Right lobe of liver (tissue), 4 donors: ENCODE measurements at regions not wholly inside any gene's neighbourhood (a gene's known extent, or its start where the extent isn't known, plus 50 kb on each side); places are given as distances from the start of the nearest gene placed in this dataset.

Experiments
- POLR2A ChIP-seq: fragments of 450-650 bp; IDR thresholded peaks from one replicate; pipeline ENCODE4 v1.6.1; 2017; ENCODE audit warnings: antibody characterized with exemption, mild to moderate bottlenecking
- TF ChIP-seq, protein P1 (sequence below), 4 donors: fragments of 200-600 bp in 3 of 4; fragments of 450-650 bp in 1 of 4; IDR thresholded peaks; one replicate each; pipeline versions ENCODE4 v1.5.1 to v1.8.0; 2016 to 2022; ENCODE audit warnings: antibody characterized with exemption in 4 of 4, mild to moderate bottlenecking in 2 of 4
- donor health status: DM: no; HTN: no; CAD: no.
- donor health status: DM: no; HTN: no; CAD: no.
- donor health status: DM: no; HTN: yes; CAD: no.

DNA sequence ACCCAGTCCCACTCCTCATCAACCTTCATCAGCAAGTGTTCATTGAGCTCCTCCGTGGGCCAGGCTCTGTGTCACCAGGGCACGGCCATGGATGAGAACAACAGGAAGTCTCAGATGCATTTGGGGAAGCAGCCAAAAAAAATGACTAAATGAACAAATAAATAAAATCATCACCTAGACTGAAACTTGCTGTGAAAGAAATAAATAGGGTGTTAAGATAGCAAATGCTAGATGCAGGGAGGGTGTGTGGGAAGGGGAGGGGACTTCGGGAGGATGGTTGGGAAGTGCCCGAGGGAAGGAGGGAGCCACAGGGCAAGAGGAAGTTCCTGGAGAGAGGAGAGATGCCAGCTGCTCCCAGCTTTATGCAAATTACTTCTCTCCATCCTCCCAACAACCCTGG lies 696.7 kb downstream of the PTPRU start:
- TF ChIP-seq, protein P1, sequence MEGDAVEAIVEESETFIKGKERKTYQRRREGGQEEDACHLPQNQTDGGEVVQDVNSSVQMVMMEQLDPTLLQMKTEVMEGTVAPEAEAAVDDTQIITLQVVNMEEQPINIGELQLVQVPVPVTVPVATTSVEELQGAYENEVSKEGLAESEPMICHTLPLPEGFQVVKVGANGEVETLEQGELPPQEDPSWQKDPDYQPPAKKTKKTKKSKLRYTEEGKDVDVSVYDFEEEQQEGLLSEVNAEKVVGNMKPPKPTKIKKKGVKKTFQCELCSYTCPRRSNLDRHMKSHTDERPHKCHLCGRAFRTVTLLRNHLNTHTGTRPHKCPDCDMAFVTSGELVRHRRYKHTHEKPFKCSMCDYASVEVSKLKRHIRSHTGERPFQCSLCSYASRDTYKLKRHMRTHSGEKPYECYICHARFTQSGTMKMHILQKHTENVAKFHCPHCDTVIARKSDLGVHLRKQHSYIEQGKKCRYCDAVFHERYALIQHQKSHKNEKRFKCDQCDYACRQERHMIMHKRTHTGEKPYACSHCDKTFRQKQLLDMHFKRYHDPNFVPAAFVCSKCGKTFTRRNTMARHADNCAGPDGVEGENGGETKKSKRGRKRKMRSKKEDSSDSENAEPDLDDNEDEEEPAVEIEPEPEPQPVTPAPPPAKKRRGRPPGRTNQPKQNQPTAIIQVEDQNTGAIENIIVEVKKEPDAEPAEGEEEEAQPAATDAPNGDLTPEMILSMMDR (IDR thresholded peaks at IDR 0.05) = no peak
- TF ChIP-seq POLR2A = no peak
